OCI-LY3 (cell line): ENCODE measurements at regions not wholly inside any gene's neighbourhood (a gene's known extent, or its start where the extent isn't known, plus 50 kb on each side); places are given as distances from the start of the nearest gene placed in this dataset.

ENCODE experiments used
- EZH2phosphoT487 ChIP-seq: fragments of 200-600 bp; shearing (Covaris generic); IDR thresholded peaks from 2 replicates; pipeline ENCODE4 v1.6.1; 2018; ENCODE audit warnings: antibody characterized with exemption, mixed run types, low read depth
- TF ChIP-seq, protein P1 (sequence below): fragments of 200-600, 300-600 bp; sonication (generic); IDR thresholded peaks from 2 replicates; pipeline ENCODE4 v1.5.1; 2014; ENCODE audit warnings: antibody characterized with exemption, low read length, low read depth

DNA sequence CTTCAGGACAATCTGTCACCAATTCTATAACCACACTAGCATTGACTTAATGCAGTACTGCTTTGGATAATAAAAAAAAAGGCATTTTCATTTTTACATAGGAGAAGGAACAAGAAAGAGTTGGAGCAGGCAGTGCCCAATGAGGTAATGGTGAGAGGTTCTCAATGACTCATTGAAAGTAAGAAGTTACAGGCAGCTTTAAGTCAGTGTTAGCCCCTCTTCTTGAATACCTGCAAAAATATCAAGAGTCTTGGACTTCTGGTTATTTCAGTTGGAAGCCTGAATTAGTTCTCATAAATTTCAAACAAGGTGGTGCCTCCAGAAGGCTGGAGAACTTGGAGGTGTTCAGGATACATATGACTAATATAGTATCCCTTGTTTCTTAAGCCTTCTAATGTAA lies 422.5 kb downstream of the HTR7 start:
- TF ChIP-seq EZH2phosphoT487: no peak
- TF ChIP-seq, protein P1, sequence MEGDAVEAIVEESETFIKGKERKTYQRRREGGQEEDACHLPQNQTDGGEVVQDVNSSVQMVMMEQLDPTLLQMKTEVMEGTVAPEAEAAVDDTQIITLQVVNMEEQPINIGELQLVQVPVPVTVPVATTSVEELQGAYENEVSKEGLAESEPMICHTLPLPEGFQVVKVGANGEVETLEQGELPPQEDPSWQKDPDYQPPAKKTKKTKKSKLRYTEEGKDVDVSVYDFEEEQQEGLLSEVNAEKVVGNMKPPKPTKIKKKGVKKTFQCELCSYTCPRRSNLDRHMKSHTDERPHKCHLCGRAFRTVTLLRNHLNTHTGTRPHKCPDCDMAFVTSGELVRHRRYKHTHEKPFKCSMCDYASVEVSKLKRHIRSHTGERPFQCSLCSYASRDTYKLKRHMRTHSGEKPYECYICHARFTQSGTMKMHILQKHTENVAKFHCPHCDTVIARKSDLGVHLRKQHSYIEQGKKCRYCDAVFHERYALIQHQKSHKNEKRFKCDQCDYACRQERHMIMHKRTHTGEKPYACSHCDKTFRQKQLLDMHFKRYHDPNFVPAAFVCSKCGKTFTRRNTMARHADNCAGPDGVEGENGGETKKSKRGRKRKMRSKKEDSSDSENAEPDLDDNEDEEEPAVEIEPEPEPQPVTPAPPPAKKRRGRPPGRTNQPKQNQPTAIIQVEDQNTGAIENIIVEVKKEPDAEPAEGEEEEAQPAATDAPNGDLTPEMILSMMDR: no peak
